Loucy (cell line): ENCODE measurements at regions not wholly inside any gene's neighbourhood (a gene's known extent, or its start where the extent isn't known, plus 50 kb on each side); places are given as distances from the start of the nearest gene placed in this dataset.

ENCODE experiments used
- EZH2phosphoT487 ChIP-seq: fragments of 200-600 bp; IDR thresholded peaks from 2 replicates; pipeline ENCODE4 v1.6.1; 2018; ENCODE audit warnings: antibody characterized with exemption, mild to moderate bottlenecking, moderate library complexity, borderline replicate concordance
- TF ChIP-seq, protein P1 (sequence below): fragments of 200-600 bp; sonication (generic); conservative IDR thresholded peaks from 2 replicates; pipeline ENCODE4 v1.5.1; 2014; ENCODE audit warnings: mild to moderate bottlenecking, antibody characterized with exemption, low read length

DNA sequence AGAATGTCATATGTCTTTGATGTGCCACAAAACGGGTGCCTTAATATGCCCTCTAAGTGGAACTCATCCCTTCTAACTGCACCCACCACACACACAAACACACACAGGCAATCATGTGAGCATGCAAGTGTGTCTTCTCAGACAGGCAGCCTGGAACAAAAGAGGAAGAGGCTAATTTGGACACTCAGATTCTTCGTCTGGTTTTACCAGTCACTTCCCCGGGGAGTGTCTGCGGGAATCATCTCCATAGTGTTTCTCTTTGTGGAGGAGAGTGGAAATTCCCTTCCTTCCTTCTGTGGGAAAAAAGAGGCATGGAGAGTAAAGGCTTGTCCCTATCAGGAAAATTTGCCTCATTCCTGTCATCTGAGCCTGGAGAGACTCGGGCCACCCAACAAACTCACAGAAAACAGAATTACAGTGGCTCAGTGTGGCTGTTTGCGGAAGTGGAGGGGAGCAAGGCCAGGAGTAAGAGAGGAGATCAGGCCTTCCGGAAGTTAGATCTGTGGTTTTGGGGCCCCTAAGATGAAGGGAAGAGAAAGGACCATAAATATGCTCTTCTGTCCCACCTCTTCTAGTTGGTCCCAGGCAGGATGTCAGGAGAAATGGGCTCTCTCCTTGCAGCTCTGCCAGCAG is 212.6 kb upstream of the SEMA6D start:
- TF ChIP-seq, protein P1, sequence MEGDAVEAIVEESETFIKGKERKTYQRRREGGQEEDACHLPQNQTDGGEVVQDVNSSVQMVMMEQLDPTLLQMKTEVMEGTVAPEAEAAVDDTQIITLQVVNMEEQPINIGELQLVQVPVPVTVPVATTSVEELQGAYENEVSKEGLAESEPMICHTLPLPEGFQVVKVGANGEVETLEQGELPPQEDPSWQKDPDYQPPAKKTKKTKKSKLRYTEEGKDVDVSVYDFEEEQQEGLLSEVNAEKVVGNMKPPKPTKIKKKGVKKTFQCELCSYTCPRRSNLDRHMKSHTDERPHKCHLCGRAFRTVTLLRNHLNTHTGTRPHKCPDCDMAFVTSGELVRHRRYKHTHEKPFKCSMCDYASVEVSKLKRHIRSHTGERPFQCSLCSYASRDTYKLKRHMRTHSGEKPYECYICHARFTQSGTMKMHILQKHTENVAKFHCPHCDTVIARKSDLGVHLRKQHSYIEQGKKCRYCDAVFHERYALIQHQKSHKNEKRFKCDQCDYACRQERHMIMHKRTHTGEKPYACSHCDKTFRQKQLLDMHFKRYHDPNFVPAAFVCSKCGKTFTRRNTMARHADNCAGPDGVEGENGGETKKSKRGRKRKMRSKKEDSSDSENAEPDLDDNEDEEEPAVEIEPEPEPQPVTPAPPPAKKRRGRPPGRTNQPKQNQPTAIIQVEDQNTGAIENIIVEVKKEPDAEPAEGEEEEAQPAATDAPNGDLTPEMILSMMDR, result no peak
- TF ChIP-seq EZH2phosphoT487, result no peak
